H1 (cell line): ENCODE measurements at regions not wholly inside any gene's neighbourhood (a gene's known extent, or its start where the extent isn't known, plus 50 kb on each side); places are given as distances from the start of the nearest gene placed in this dataset.

Experiments used
- CTCF ChIA-PET: fragments of 300-600 bp; sonication (Branson Sonifier 250); formaldehyde crosslinking; loops from one replicate; lab custom pipeline; 2021; ENCODE audit not compliant: partially characterized antibody; lab: Charles Lee
- POLR2A ChIA-PET: fragments of 300-600 bp; sonication (Branson Sonifier 250); formaldehyde crosslinking; loops from one replicate; lab custom pipeline; 2021; ENCODE audit warnings: inconsistent platforms; ENCODE audit not compliant: partially characterized antibody; lab: Charles Lee
- DNase-seq, 2 experiments: peaks; one replicate each; pipeline versions ENCODE4 v3.0.0 to v3.0.0-alpha.2; 2010 to 2022; ENCODE audit warnings: low spot score in 2 of 2, low read depth in 1 of 2, mixed read lengths in 1 of 2
- FAIRE-seq: peaks from 2 replicates; lab custom pipeline; 2011; peaks lifted over from hg19 to GRCh38; lab: Jason Lieb, UNC
- H2AFZ ChIP-seq: 2 replicates; pipeline ENCODE4 v1.8.1; 2012; ENCODE audit warnings: low read length, inconsistent platforms
- H2AK5ac ChIP-seq: 2 replicates; pipeline ENCODE4 v1.6.1; 2013; ENCODE audit warnings: low read depth, low read length
- H2BK120ac ChIP-seq: replicated peaks from 2 replicates; pipeline ENCODE3; 2013; ENCODE audit warnings: low read depth, low read length, inconsistent platforms
- H2BK12ac ChIP-seq: 2 replicates; pipeline ENCODE4 v1.6.1; 2013; ENCODE audit warnings: low read depth, low read length
- H2BK15ac ChIP-seq: 2 replicates; pipeline ENCODE4 v1.6.1; 2013; ENCODE audit warnings: low read length
- H2BK20ac ChIP-seq: 2 replicates; pipeline ENCODE4 v1.6.1; 2013; ENCODE audit warnings: low read length
- H2BK5ac ChIP-seq: 2 replicates; pipeline ENCODE4 v1.6.1; 2013; ENCODE audit warnings: low read depth, low read length
- H3K14ac ChIP-seq: 2 replicates; pipeline ENCODE4 v1.6.1; 2013; ENCODE audit warnings: inconsistent platforms; ENCODE audit not compliant: insufficient read length
- H3K18ac ChIP-seq: 2 replicates; pipeline ENCODE4 v1.6.1; 2013; ENCODE audit warnings: low read length; ENCODE audit errors: extremely low read depth
- H3K23ac ChIP-seq: 2 replicates; pipeline ENCODE4 v1.6.1; 2013; ENCODE audit warnings: inconsistent platforms; ENCODE audit not compliant: insufficient read length
- H3K23me2 ChIP-seq: 2 replicates; pipeline ENCODE4 v1.6.1; 2013; ENCODE audit warnings: low read depth, low read length
- H3K27ac ChIP-seq: 2 replicates; pipeline ENCODE4 v1.6.1; 2011; ENCODE audit warnings: low read depth, low read length, inconsistent platforms
- H3K27me3 ChIP-seq, 4 experiments: replicated peaks in 1 of 4; 1 replicate in 1 of 4; 2 replicates in 3 of 4; pipeline versions ENCODE4 v1.6.1 to v1.8.1; 2011 to 2013; ENCODE audit warnings: low read length in 3 of 4, mild to moderate bottlenecking in 3 of 4, inconsistent platforms in 2 of 4, mixed read lengths in 2 of 4, moderate library complexity in 1 of 4; ENCODE audit not compliant: control insufficient read depth in 3 of 4, insufficient read depth in 3 of 4; ENCODE audit errors: extremely low read depth in 1 of 4
- H3K36me3 ChIP-seq, 4 experiments: 2 replicates each; pipeline versions ENCODE4 v1.6.1 to v1.8.1; 2011 to 2013; ENCODE audit warnings: mild to moderate bottlenecking in 4 of 4, low read length in 3 of 4, moderate library complexity in 2 of 4, control low read depth in 1 of 4, inconsistent platforms in 1 of 4; ENCODE audit not compliant: insufficient read depth in 4 of 4, control insufficient read depth in 2 of 4
- H3K4ac ChIP-seq: replicated peaks from 2 replicates; pipeline ENCODE3; 2013; ENCODE audit warnings: low read length, low read depth, mixed read lengths, inconsistent platforms; ENCODE audit not compliant: insufficient read length
- H3K4me1 ChIP-seq, 4 experiments: replicated peaks in 1 of 4; 1 replicate in 1 of 4; 2 replicates in 3 of 4; pipeline versions ENCODE4 v1.6.1 to v1.8.1; 2011 to 2013; ENCODE audit warnings: low read length in 3 of 4, inconsistent platforms in 2 of 4, mixed read lengths in 1 of 4; ENCODE audit not compliant: insufficient read depth in 4 of 4, control insufficient read depth in 3 of 4
- H3K4me2 ChIP-seq, 2 experiments: 2 replicates each; pipeline versions ENCODE4 v1.6.1 to v1.8.1; 2011 to 2013; ENCODE audit warnings: low read depth in 2 of 2, low read length in 2 of 2, control low read depth in 1 of 2, inconsistent platforms in 1 of 2, mild to moderate bottlenecking in 1 of 2; ENCODE audit not compliant: insufficient read depth in 1 of 2
- H3K4me3 ChIP-seq, 4 experiments: fragments of 200-600, 300-600 bp in 1 of 4; sonication (generic), shearing (Covaris generic), sonication (Bioruptor Twin) in 1 of 4; 2 replicates each; pipeline versions ENCODE4 v1.5.1 to v1.8.1; 2011 to 2016; ENCODE audit warnings: low read length in 4 of 4, low read depth in 3 of 4, control low read depth in 2 of 4, inconsistent platforms in 2 of 4, mild to moderate bottlenecking in 2 of 4, mixed read lengths in 1 of 4, moderate library complexity in 1 of 4; ENCODE audit not compliant: insufficient read depth in 2 of 4; ENCODE audit errors: extremely low read depth in 1 of 4
- H3K56ac ChIP-seq: replicated peaks from 2 replicates; pipeline ENCODE3; 2013; ENCODE audit warnings: low read depth, mild to moderate bottlenecking, mixed read lengths, low read length, inconsistent platforms; ENCODE audit not compliant: insufficient read length
- H3K79me1 ChIP-seq: 2 replicates; pipeline ENCODE4 v1.6.1; 2013; ENCODE audit warnings: low read depth, low read length, control low read depth
- H3K79me2 ChIP-seq, 2 experiments: 2 replicates each; pipeline versions ENCODE4 v1.6.1 to v1.8.1; 2012 to 2013; ENCODE audit warnings: low read length in 2 of 2, mild to moderate bottlenecking in 2 of 2, inconsistent platforms in 1 of 2; ENCODE audit not compliant: insufficient read depth in 2 of 2, control insufficient read depth in 1 of 2
- H3K9ac ChIP-seq, 4 experiments: replicated peaks in 1 of 4; 1 replicate in 1 of 4; 2 replicates in 3 of 4; pipeline versions ENCODE4 v1.6.1 to v1.8.1; 2011 to 2013; ENCODE audit warnings: low read depth in 3 of 4, low read length in 3 of 4, control low read depth in 2 of 4, mild to moderate bottlenecking in 2 of 4, moderate library complexity in 2 of 4, inconsistent platforms in 1 of 4; ENCODE audit errors: extremely low read depth in 1 of 4
- H3K9me3 ChIP-seq, 2 experiments: 2 replicates each; pipeline versions ENCODE4 v1.6.1 to v1.8.1; 2012 to 2013; ENCODE audit warnings: mild to moderate bottlenecking in 2 of 2, moderate library complexity in 2 of 2, control low read depth in 1 of 2, inconsistent platforms in 1 of 2, low read depth in 1 of 2, low read length in 1 of 2, mixed read lengths in 1 of 2; ENCODE audit not compliant: insufficient read depth in 2 of 2
- H4K20me1 ChIP-seq, 2 experiments: replicated peaks in 1 of 2; 2 replicates each; pipeline versions ENCODE3 to v1.8.1; 2011 to 2013; ENCODE audit warnings: inconsistent platforms in 2 of 2, low read length in 2 of 2, mild to moderate bottlenecking in 1 of 2; ENCODE audit not compliant: insufficient read depth in 2 of 2, control insufficient read depth in 1 of 2
- H4K5ac ChIP-seq: 2 replicates; pipeline ENCODE4 v1.6.1; 2013; ENCODE audit warnings: low read length, low read depth, mixed read lengths, inconsistent platforms; ENCODE audit not compliant: insufficient read length
- H4K8ac ChIP-seq: 2 replicates; pipeline ENCODE4 v1.8.0; 2013; ENCODE audit warnings: mild to moderate bottlenecking, moderate library complexity, low read length, inconsistent platforms; ENCODE audit not compliant: insufficient read depth; ENCODE audit errors: extremely low read depth
- H4K91ac ChIP-seq: replicated peaks from 2 replicates; pipeline ENCODE3; 2013; ENCODE audit warnings: low read length, mixed read lengths, inconsistent platforms; ENCODE audit not compliant: insufficient read length
- TAF7 ChIP-seq: optimal IDR thresholded peaks from 2 replicates; pipeline ENCODE3; 2011; ENCODE audit warnings: low read depth, mild to moderate bottlenecking, inconsistent platforms, low read length, moderate library complexity, borderline replicate concordance
- TCF12 ChIP-seq: IDR thresholded peaks from 2 replicates; pipeline ENCODE4 v1.6.1; 2011; ENCODE audit warnings: low read depth, mild to moderate bottlenecking, low read length
- WGBS, 2 experiments: shearing (Covaris generic) in 1 of 2; methylation state at CpG; one replicate each; pipeline versions ENCODE4 v1.1.6 to v1.1.7; 2013 to 2015; ENCODE audit warnings: low lambda C conversion rate in 2 of 2, mixed read lengths in 2 of 2, inconsistent platforms in 1 of 2, low coverage in 1 of 2, missing lambda C conversion rate in 1 of 2; ENCODE audit not compliant: insufficient replicate concordance in 2 of 2, insufficient coverage in 1 of 2, insufficient read length in 1 of 2; ENCODE audit errors: extremely low coverage in 1 of 2, missing lambda C conversion rate in 1 of 2; 5-methylcytosine and 5-hydroxymethylcytosine counted together

DNA sequence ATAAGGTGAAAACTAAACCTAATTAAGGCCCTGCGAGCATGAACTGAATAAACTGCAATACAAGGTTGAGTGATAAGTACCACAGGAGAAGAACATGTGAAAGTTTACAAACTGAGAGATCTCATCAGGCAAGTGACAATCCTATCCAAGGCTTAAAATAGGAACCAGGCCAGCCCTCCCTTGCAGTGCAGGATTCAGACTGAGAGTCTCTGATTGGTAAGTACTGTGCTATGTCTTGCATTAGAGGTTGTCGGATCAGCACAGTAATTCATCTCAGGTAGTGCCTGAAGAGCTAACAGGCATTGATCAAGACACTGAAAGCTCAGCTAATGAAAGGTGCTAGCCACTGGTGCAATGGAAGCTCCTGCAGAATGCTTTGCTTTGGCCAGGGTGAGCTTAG lies 801.7 kb upstream of the ID2 start:
- peak overlapping the region; percentile 39 for H3K27ac ChIP-seq
- peak; percentile 48 for FAIRE-seq
- H3K79me2 ChIP-seq, result peaks cover 39 to 58% of the 10 kb centered on the region in 2 experiments
- no peak overlapping the region for H3K9ac ChIP-seq
- H3K4me3 ChIP-seq, result peak overlapping the region; percentile 18 to 71 (median 44); a peak in 6 of 8 replicates
- H3K4me2 ChIP-seq, result peak overlapping the region; percentile 63 to 100
- TF ChIP-seq TCF12, result no peak
- peak; percentile 22 for TF ChIP-seq TAF7
- no peak overlapping the region for H4K8ac ChIP-seq
- peak overlapping the region; percentile 3; the same call in 1 of the 2 replicates for H3K18ac ChIP-seq
- H2BK12ac ChIP-seq, result no peak overlapping the region
- H2AFZ ChIP-seq, result no peak overlapping the region
- H3K27me3 ChIP-seq, result no peaks in the 10 kb centered on the region
- H2BK15ac ChIP-seq, result no peak overlapping the region
- no peaks in the 10 kb centered on the region for H4K20me1 ChIP-seq
- peak overlapping the region; percentile 39 for H2BK120ac ChIP-seq
- no peaks in the 10 kb centered on the region for H3K9me3 ChIP-seq
- CTCF ChIA-PET, result interaction anchor here (0.8 kb wide), 1 partner anchor 209 kb away, joined by 3 read pairs; no protein-coding TSS in a partner anchor
- no peak overlapping the region for H2AK5ac ChIP-seq
- H3K23ac ChIP-seq, result no peak overlapping the region
- H4K91ac ChIP-seq, result peak overlapping the region; percentile 27
- DNase-seq, result no peak
- peak overlapping the region; percentile 2 for H3K4ac ChIP-seq
- peak overlapping the region; percentile 36 for H3K56ac ChIP-seq
- H3K14ac ChIP-seq, result no peak overlapping the region
- peak overlapping the region; percentile 69 for H4K5ac ChIP-seq
- peaks cover 3 to 24% (median 10%) of the 10 kb centered on the region in 4 experiments for H3K4me1 ChIP-seq
- H3K23me2 ChIP-seq, result peaks cover 7% of the 10 kb centered on the region
- H2BK5ac ChIP-seq, result peak overlapping the region; percentile 18; the same call in 1 of the 2 replicates
- POLR2A ChIA-PET, result interaction anchor here (0.6 to 6.1 kb wide), 11 partner anchors 9 to 805 kb away, joined by 3 to 106 read pairs (median 3); partner anchors contain the start of gene ID2
- 76% methylated on average over 2 of the region's 2 CpGs; no CpG with 5 or more reads in 1 of the 2 experiments for WGBS, 2 experiments
- peaks cover 17% of the 10 kb centered on the region for H3K79me1 ChIP-seq
- peaks cover 0 to 50% (median 15%) of the 10 kb centered on the region in 4 experiments; a peak in 6 of 8 replicates for H3K36me3 ChIP-seq
- no peak overlapping the region for H2BK20ac ChIP-seq
